H1 (cell line): ENCODE measurements at regions not wholly inside any gene's neighbourhood (a gene's known extent, or its start where the extent isn't known, plus 50 kb on each side); places are given as distances from the start of the nearest gene placed in this dataset.

ENCODE experiments used
- ASH2L ChIP-seq: fragments of 200-600, 300-600 bp; sonication (generic); IDR thresholded peaks from one replicate; pipeline ENCODE4 v1.7.1; 2017; ENCODE audit warnings: low read length
- ATF2 ChIP-seq: IDR thresholded peaks from 2 replicates; pipeline ENCODE4 v1.6.1; 2012; ENCODE audit warnings: low read length, inconsistent platforms
- JUN ChIP-seq: IDR thresholded peaks from 2 replicates; pipeline ENCODE4 v1.6.1; 2011; ENCODE audit warnings: low read depth, mild to moderate bottlenecking, improper control_type of control experiment, low read length
- SIN3A ChIP-seq, 2 experiments: IDR thresholded peaks in 1 of 2; conservative IDR thresholded peaks in 1 of 2; 2 replicates each; pipeline ENCODE4 v1.6.1; 2011 to 2012; ENCODE audit warnings: low read length in 2 of 2, improper control_type of control experiment in 1 of 2, low read depth in 1 of 2, mild to moderate bottlenecking in 1 of 2

GRCh38 chr18:25818505-25818904 lies 271.9 kb downstream of the SS18 start (continued):
- TF ChIP-seq SIN3A (conservative IDR thresholded peaks at IDR 0.05 in 1 of 2, IDR thresholded peaks at IDR 0.05 in 1 of 2; ENCODE audit: low read depth in 1 of 2, low read length in 2 of 2) (no peak), ATF2 (no peak), JUN (no peak), ASH2L (no peak)
- TF ChIP-seq, all 59 proteins: peak for 0
